ENCODE measurements at regions not wholly inside any gene's neighbourhood (a gene's known extent, or its start where the extent isn't known, plus 50 kb on each side); places are given as distances from the start of the nearest gene placed in this dataset.

- TF ChIP-seq CTCF (IDR thresholded peaks at IDR 0.05; ENCODE audit: control extremely low read depth in 1 of 3, insufficient read depth in 1 of 3, low read depth in 1 of 3, low read length in 3 of 3) (no peak), SIX5 (IDR thresholded peaks at IDR 0.05; ENCODE audit: low read depth, low read length) (no peak), POLR2AphosphoS5 (IDR thresholded peaks at IDR 0.05; ENCODE audit: low read depth, low read length) (no peak), CEBPB (IDR thresholded peaks at IDR 0.05; ENCODE audit: low read depth, low read length) (no peak), EP300 (IDR thresholded peaks at IDR 0.05; ENCODE audit: borderline replicate concordance in 1 of 2, low read depth in 2 of 2, low read length in 2 of 2) (no peak), ATF3 (IDR thresholded peaks at IDR 0.05; ENCODE audit: insufficient read depth, low read depth, low read length) (no peak)
Observed at GRCh38 chr7:19224951-19225350, 79.7 kb upstream of the FERD3L start.

Measured in H1 (cell line).